ENCODE measurements at regions not wholly inside any gene's neighbourhood (a gene's known extent, or its start where the extent isn't known, plus 50 kb on each side); places are given as distances from the start of the nearest gene placed in this dataset.

DNA sequence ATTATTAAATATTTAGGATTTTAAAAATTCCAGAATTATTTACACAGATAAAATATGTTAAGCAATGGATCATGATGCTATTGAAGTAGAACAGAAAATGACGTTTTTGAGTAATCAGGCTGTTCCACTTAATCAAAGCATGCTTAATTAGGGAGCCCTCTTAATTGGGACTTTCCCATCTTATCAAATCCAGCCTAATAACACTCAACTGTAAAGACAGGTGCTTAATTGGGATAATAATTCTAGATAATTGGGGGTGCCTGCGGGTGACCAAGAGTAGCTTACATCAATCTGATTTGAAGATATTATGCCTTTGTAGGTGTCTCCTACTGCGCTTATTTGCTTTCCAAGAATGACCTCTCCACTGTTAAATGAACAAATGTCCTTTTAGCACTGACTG lies 742.2 kb upstream of the SLITRK6 start:
- Histone ChIP-seq H2AFZ (no peak overlapping the region), H3K9me3 (ENCODE audit: control insufficient read depth, low read length) (no peaks in the 10 kb centered on the region), H3K36me3 (ENCODE audit: control insufficient read depth, insufficient read depth, low read length) (no peaks in the 10 kb centered on the region), H3K27ac (no peak overlapping the region), H3K4me2 (ENCODE audit: low read length) (no peak overlapping the region), H3K9ac (no peak overlapping the region), H3K27me3 (ENCODE audit: control insufficient read depth, insufficient read depth, low read length) (no peaks in the 10 kb centered on the region), H3K79me2 (no peaks in the 10 kb centered on the region), H3K4me1 (no peaks in the 10 kb centered on the region), H3K4me3 (ENCODE audit: low read depth, low read length) (no peak overlapping the region)
- TF ChIP-seq, protein P1, sequence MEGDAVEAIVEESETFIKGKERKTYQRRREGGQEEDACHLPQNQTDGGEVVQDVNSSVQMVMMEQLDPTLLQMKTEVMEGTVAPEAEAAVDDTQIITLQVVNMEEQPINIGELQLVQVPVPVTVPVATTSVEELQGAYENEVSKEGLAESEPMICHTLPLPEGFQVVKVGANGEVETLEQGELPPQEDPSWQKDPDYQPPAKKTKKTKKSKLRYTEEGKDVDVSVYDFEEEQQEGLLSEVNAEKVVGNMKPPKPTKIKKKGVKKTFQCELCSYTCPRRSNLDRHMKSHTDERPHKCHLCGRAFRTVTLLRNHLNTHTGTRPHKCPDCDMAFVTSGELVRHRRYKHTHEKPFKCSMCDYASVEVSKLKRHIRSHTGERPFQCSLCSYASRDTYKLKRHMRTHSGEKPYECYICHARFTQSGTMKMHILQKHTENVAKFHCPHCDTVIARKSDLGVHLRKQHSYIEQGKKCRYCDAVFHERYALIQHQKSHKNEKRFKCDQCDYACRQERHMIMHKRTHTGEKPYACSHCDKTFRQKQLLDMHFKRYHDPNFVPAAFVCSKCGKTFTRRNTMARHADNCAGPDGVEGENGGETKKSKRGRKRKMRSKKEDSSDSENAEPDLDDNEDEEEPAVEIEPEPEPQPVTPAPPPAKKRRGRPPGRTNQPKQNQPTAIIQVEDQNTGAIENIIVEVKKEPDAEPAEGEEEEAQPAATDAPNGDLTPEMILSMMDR (IDR thresholded peaks at IDR 0.05) = no peak

DNA sequence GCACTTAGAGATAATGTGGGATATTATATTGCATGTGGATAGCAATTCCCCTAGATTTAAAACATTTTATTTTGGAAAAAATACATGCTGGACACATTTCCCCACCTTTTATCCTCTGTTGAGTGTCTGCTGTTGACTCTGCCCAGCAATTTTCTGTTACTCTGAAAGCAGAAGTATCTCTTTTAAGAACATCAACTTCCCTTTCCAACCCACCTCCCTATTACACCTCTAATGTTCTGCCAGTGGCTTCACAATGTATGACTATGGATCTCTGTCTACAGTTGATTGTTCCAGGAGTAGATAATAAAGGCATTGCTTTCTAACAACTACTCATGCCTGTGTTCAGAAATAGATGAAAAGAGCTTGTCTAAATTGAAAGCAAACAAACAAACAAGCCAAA lies 754.8 kb upstream of the SLITRK6 start:
- Histone ChIP-seq H3K4me2 (ENCODE audit: low read length) (no peak overlapping the region), H3K36me3 (ENCODE audit: control insufficient read depth, insufficient read depth, low read length) (no peaks in the 10 kb centered on the region), H2AFZ (no peak overlapping the region), H3K27me3 (ENCODE audit: control insufficient read depth, insufficient read depth, low read length) (no peaks in the 10 kb centered on the region), H3K9me3 (ENCODE audit: control insufficient read depth, low read length) (no peaks in the 10 kb centered on the region), H3K4me1 (no peaks in the 10 kb centered on the region), H3K27ac (no peak overlapping the region), H3K9ac (no peak overlapping the region), H3K79me2 (no peaks in the 10 kb centered on the region), H3K4me3 (ENCODE audit: low read depth, low read length) (no peak overlapping the region)
- TF ChIP-seq, protein P1 (IDR thresholded peaks at IDR 0.05) = no peak

DNA sequence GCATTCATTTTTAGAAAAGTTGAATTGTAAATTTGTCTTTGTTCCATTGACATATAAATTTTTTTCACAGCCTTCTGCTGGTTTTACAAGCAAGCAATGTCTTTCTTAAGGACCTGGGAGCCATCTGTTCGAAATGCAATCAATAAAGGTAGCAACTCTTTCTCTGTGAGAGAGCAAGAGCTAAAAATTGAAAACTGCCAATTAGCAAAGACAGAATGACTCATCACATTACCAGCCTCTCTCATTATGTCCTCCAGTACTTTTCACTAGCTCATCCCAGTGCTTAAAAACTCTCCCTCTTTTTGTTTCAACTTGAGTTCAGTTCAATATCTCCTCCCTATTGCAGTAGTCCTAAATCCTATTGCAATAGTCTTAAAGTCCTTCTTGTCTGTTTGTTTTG lies 760.7 kb upstream of the SLITRK6 start:
- Histone ChIP-seq H3K4me2 (ENCODE audit: low read length) (no peak overlapping the region), H2AFZ (no peak overlapping the region)

DNA sequence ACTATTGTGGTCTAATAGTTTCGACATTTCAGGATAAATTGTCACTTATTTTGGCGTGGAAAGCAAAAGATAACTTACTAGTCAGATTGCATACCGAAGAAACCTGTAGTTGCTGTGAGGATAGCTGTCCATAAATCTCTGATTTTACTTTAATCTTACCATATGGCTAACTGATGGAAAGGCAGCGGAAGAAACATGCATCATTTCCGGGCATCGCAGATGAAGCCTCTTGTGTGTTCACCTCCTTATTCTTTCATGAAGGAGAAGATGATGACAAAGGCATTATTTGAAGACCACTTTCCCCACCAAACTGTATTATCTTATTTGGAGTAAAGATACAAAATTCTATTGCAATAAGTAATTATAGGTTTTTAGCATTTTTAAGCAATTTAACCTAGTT lies 763.6 kb upstream of the SLITRK6 start:
- no peaks in the 10 kb centered on the region for H3K36me3 ChIP-seq (ENCODE audit: control insufficient read depth, insufficient read depth, low read length)
- no peak overlapping the region for H3K27ac ChIP-seq
- H3K4me3 ChIP-seq (ENCODE audit: low read depth, low read length) = no peak overlapping the region
- H3K79me2 ChIP-seq = no peaks in the 10 kb centered on the region
- H3K9ac ChIP-seq = no peak overlapping the region
- TF ChIP-seq, protein P1 (IDR thresholded peaks at IDR 0.05) = no peak
- no peaks in the 10 kb centered on the region for H3K4me1 ChIP-seq
- H3K4me2 ChIP-seq (ENCODE audit: low read length) = no peak overlapping the region
- H3K27me3 ChIP-seq (ENCODE audit: control insufficient read depth, insufficient read depth, low read length) = no peaks in the 10 kb centered on the region
- H3K9me3 ChIP-seq (ENCODE audit: control insufficient read depth, low read length) = no peaks in the 10 kb centered on the region
- no peak overlapping the region for H2AFZ ChIP-seq

More for the DNA sequence above, 760.7 kb upstream of the SLITRK6 start:
- Histone ChIP-seq H3K36me3 (ENCODE audit: control insufficient read depth, insufficient read depth, low read length) (no peaks in the 10 kb centered on the region), H3K9me3 (ENCODE audit: control insufficient read depth, low read length) (no peaks in the 10 kb centered on the region), H3K27ac (no peak overlapping the region), H3K27me3 (ENCODE audit: control insufficient read depth, insufficient read depth, low read length) (no peaks in the 10 kb centered on the region), H3K4me1 (no peaks in the 10 kb centered on the region), H3K9ac (no peak overlapping the region), H3K4me3 (ENCODE audit: low read depth, low read length) (no peak overlapping the region), H3K79me2 (no peaks in the 10 kb centered on the region)
- TF ChIP-seq, protein P1 (IDR thresholded peaks at IDR 0.05) = no peak

DNA sequence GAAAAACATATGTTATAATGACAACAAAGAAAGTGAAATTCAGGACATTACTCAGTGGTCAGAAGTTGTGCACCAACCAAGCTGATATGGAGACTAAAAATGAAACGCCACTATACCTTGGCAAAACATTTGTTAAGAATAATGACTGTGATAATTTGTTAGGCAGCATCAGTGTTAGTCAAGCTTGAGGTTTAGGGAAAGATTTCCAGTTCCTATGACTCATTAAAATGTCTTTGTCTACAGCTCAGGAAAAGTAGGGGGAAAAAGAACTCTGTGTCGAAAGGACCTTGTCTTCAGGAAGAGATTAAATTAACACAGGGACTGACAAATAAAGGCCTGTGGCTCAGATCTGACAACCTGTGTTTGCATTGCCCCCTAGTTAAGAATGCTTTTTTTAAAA lies 764.1 kb upstream of the SLITRK6 start:
- Histone ChIP-seq H3K27me3 (ENCODE audit: control insufficient read depth, insufficient read depth, low read length) (no peaks in the 10 kb centered on the region), H3K79me2 (no peaks in the 10 kb centered on the region), H3K4me1 (no peaks in the 10 kb centered on the region), H3K27ac (no peak overlapping the region), H2AFZ (no peak overlapping the region), H3K9me3 (ENCODE audit: control insufficient read depth, low read length) (no peaks in the 10 kb centered on the region), H3K9ac (no peak overlapping the region), H3K36me3 (ENCODE audit: control insufficient read depth, insufficient read depth, low read length) (no peaks in the 10 kb centered on the region), H3K4me2 (ENCODE audit: low read length) (no peak overlapping the region), H3K4me3 (ENCODE audit: low read depth, low read length) (no peak overlapping the region)
- TF ChIP-seq, protein P1 (IDR thresholded peaks at IDR 0.05) = no peak

Measured in parathyroid adenoma (tissue), 2 donors.